Ovary (tissue), 7 donors: ENCODE measurements at regions not wholly inside any gene's neighbourhood (a gene's known extent, or its start where the extent isn't known, plus 50 kb on each side); places are given as distances from the start of the nearest gene placed in this dataset.

Experiments
- DNase-seq, 5 donors: peaks; one replicate each; pipeline ENCODE4 v3.0.0-alpha.2; 2019 to 2020
- H3K27ac ChIP-seq, 2 donors: fragments of 200-600 bp; one replicate each; pipeline versions ENCODE4 v1.5.1 to v1.8.0; 2019 to 2022
- H3K27me3 ChIP-seq: fragments of 200-600 bp; one replicate; pipeline ENCODE4 v1.8.0; 2022
- H3K36me3 ChIP-seq: fragments of 200-600 bp; sonication (generic); one replicate; pipeline ENCODE4 v1.5.1; 2019
- H3K4me1 ChIP-seq: one replicate; pipeline ENCODE4 v1.8.1; 2013; ENCODE audit warnings: mild to moderate bottlenecking, moderate library complexity; ENCODE audit not compliant: insufficient read depth
- H3K4me3 ChIP-seq: fragments of 200-600 bp; sonication (generic); one replicate; pipeline ENCODE4 v1.5.1; 2017
- H3K9me3 ChIP-seq, 2 donors: fragments of 200-600 bp in 1 of 2; sonication (generic) in 1 of 2; one replicate each; pipeline versions ENCODE4 v1.5.1 to v1.8.1; 2013 to 2019; ENCODE audit warnings: mild to moderate bottlenecking in 1 of 2, moderate library complexity in 1 of 2
- CTCF ChIP-seq, 3 donors: fragments of 450-650 bp in 2 of 3; fragments of 200-600 bp in 1 of 3; IDR thresholded peaks; one replicate each; pipeline versions ENCODE4 v1.5.1 to v1.8.0; 2016 to 2022; ENCODE audit warnings: antibody characterized with exemption in 3 of 3, mild to moderate bottlenecking in 1 of 3
- EP300 ChIP-seq: sonication (generic); formaldehyde crosslinking; IDR thresholded peaks from one replicate; pipeline ENCODE4 v1.6.1; 2017; ENCODE audit warnings: antibody characterized with exemption
- POLR2A ChIP-seq: fragments of 450-650 bp; IDR thresholded peaks from one replicate; pipeline ENCODE4 v1.6.1; 2017; ENCODE audit warnings: antibody characterized with exemption, mild to moderate bottlenecking, moderate library complexity
- WGBS, 3 donors: extraction: QIAGEN DNeasy Blood & Tissue Kit in 1 of 3; methylation state at CpG; one replicate each; pipeline versions ENCODE4 v1.1.5 to v1.1.7; 2013 to 2017; 5-methylcytosine and 5-hydroxymethylcytosine counted together
- intact Hi-C, 4 donors: fragments of 100-400 bp; cut with DNase I; formaldehyde crosslinking; loops; one replicate each; pipeline versions ENCODE4 v1.11.0 to v1.15.1; 2022 to 2023
- donor health status: DM: no; HTN: no; CAD: no; lungs with moderate emphysema.
- donor health status: DM: no; HTN: no; CAD: no.
- donor health status: Bipolar disorder and iron deficiency.
- donor health status: DM: no; HTN: no; CAD: no.
- donor health status: DM: yes; HTN: yes; CAD: no.

DNA sequence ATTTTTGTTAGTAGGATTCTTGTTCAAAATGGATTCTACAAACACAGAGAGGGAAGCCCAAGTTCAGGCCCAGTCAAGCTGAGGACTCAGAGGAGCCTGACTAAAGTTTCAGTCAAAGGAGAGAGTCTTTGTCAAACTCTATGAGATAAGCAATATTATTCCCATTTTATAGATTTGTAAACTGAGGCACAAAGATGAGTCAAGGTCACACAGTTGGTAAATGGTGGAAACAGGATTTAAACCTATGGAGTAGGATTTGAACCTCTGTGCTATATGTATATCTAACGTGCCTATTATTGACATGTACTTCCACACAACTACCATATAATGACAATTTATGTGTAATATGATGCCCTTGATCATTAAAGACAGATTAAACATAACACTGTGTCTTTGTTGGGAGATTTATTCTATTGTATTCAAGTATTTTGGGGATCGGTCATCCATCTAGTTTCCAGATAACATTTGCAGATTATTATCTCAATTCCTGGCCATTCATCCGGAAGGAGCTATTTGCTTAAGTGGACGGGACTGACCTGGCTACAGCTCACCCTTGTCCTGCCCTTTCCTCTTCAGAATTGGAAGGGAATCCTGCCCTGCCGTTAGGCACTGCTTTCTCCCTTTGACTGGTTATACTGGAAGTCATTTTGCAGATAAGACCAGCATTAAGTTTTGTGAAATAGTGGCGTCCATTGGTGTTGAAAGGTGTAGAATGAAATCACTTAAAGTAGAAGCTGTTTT, 86.1 kb upstream of the LMO4 start:
- intact Hi-C loops: no loop called here
- no peaks in the 10 kb centered on the region for H3K4me1 ChIP-seq
- no peaks in the 10 kb centered on the region for H3K27me3 ChIP-seq
- DNase-seq: no peak
- TF ChIP-seq CTCF (IDR thresholded peaks at IDR 0.05) (no peak), POLR2A (no peak), EP300 (no peak)
- no peak overlapping the region for H3K27ac ChIP-seq
- no peak overlapping the region for H3K4me3 ChIP-seq
- 61 to 74% (median 70%) methylated on average over 6 of the region's 6 CpGs for WGBS, 3 donors
- no peaks in the 10 kb centered on the region for H3K36me3 ChIP-seq
- H3K9me3 ChIP-seq: peaks cover 0 to 4% of the 10 kb centered on the region in 2 donors

DNA sequence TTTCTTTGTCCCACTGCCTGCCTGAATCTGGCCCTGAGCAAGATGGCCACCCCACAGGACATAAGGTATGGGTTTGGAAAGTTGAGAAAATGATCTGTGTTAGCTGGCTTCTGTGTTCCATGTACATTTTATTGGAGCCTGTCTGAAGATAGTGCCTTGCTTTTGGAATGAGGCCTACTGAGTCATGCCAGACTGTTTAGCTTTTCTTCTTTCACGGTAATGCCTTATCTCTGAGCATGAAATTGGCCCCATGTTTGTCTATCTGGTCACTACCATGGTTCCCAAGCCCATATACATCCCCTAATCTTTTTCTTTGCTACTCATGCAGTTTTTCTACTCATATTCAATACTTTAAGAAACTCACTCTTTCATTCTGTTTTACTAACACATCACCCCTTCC, 85.1 kb upstream of the LMO4 start:
- no peak overlapping the region for H3K27ac ChIP-seq
- intact Hi-C loops: no loop called here
- no peaks in the 10 kb centered on the region for H3K36me3 ChIP-seq
- no peak for DNase-seq
- no peaks in the 10 kb centered on the region for H3K4me1 ChIP-seq
- H3K27me3 ChIP-seq: no peaks in the 10 kb centered on the region
- whole genome bisulfite sequencing, 3 donors: 4 to 28% (median 18%) methylated on average over 1 of the region's 1 CpG
- H3K4me3 ChIP-seq: no peak overlapping the region
- H3K9me3 ChIP-seq: peaks cover 0 to 4% of the 10 kb centered on the region in 2 donors
- no peak for TF ChIP-seq EP300
- TF ChIP-seq CTCF (IDR thresholded peaks at IDR 0.05): no peak
- TF ChIP-seq POLR2A: no peak

DNA sequence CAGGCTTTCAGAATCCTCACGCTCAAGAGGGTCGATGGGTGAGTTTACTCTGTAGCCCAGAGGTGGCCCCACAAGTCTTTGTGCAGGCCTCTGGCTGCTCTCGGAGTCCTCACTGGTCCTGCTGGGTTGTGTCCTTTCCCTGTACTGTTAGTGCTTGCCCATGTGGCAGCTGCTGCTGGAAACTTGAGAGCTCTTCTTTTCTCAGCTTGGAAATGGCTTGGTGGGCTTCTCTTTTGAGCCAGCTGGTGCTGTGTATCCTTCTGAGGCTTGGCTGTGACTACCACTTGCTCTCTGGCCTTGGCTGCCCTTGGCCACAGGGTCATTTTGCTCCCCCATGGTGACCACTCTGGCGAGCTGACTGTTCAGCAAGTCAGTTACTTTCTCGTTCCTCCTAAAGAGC, 82.2 kb upstream of the LMO4 start:
- no peaks in the 10 kb centered on the region for H3K27me3 ChIP-seq
- H3K4me3 ChIP-seq: no peak overlapping the region
- no peak for DNase-seq
- intact Hi-C loops: no loop called here
- no peaks in the 10 kb centered on the region for H3K4me1 ChIP-seq
- WGBS, 3 donors: 74 to 86% (median 82%) methylated on average over 5 of the region's 5 CpGs
- H3K36me3 ChIP-seq: no peaks in the 10 kb centered on the region
- TF ChIP-seq CTCF (IDR thresholded peaks at IDR 0.05) (no peak), POLR2A (no peak), EP300 (no peak)
- no peak overlapping the region for H3K27ac ChIP-seq
- peaks cover 0 to 4% of the 10 kb centered on the region in 2 donors for H3K9me3 ChIP-seq

DNA sequence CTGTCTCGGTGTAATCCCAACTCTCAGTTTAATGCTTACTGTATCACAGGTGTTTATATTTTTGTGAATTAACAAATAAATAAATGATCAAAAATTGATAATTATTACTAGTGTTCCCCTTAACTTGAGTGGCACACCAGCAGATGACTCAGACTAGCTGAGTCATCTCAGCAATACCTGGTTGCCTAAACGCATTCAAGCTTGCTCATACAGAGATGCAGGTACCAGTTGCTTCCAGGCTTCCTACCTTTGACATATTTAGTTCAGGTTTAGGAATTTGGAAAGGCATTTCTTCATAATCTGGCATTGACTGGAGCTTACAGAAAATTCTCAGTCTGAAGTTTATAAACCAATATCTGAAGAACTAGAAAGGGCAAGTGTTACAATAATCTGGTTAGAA, 78.9 kb upstream of the LMO4 start:
- TF ChIP-seq EP300: no peak
- no peak for TF ChIP-seq CTCF (IDR thresholded peaks at IDR 0.05)
- TF ChIP-seq POLR2A: no peak
- intact Hi-C loops: no loop called here
- 86 to 95% (median 88%) methylated on average over 2 of the region's 2 CpGs for WGBS, 3 donors

More for the DNA sequence above, 78.9 kb upstream of the LMO4 start:
- Histone ChIP-seq H3K9me3 (peaks cover 0 to 4% of the 10 kb centered on the region in 2 donors), H3K4me3 (no peak overlapping the region), H3K27ac (no peak overlapping the region), H3K27me3 (no peaks in the 10 kb centered on the region), H3K4me1 (no peaks in the 10 kb centered on the region), H3K36me3 (no peaks in the 10 kb centered on the region)
- DNase-seq: no peak
